Immature natural killer cell (primary cell): ENCODE measurements at regions not wholly inside any gene's neighbourhood (a gene's known extent, or its start where the extent isn't known, plus 50 kb on each side); places are given as distances from the start of the nearest gene placed in this dataset.

Experiments
- DNase-seq, 3 donors: peaks; one replicate each; pipeline ENCODE4 v3.0.0; 2022; ENCODE audit warnings: mixed read lengths in 1 of 3
- H3K27ac Mint-ChIP-seq, 6 donors: one replicate each; pipeline ENCODE4 v1.8.0; 2020; ENCODE audit warnings: mixed read lengths in 6 of 6, mild to moderate bottlenecking in 5 of 6, inconsistent platforms in 4 of 6, moderate library complexity in 3 of 6
- H3K27me3 Mint-ChIP-seq, 3 donors: one replicate each; pipeline ENCODE4 v1.8.0; 2020 to 2021; ENCODE audit warnings: low read depth in 3 of 3, mild to moderate bottlenecking in 3 of 3, mixed read lengths in 3 of 3, moderate library complexity in 3 of 3, inconsistent platforms in 1 of 3
- H3K36me3 Mint-ChIP-seq, 3 donors: one replicate each; pipeline ENCODE4 v1.8.0; 2020; ENCODE audit warnings: mixed read lengths in 3 of 3, inconsistent platforms in 2 of 3, mild to moderate bottlenecking in 2 of 3
- H3K4me1 Mint-ChIP-seq, 2 donors: one replicate each; pipeline ENCODE4 v1.8.0; 2020; ENCODE audit warnings: inconsistent platforms in 2 of 2, mild to moderate bottlenecking in 2 of 2, mixed read lengths in 2 of 2, moderate library complexity in 1 of 2
- H3K4me3 Mint-ChIP-seq, 5 donors: one replicate each; pipeline ENCODE4 v1.8.0; 2020; ENCODE audit warnings: mild to moderate bottlenecking in 5 of 5, mixed read lengths in 5 of 5, inconsistent platforms in 3 of 5, moderate library complexity in 3 of 5
- H3K9me3 Mint-ChIP-seq, 6 donors: one replicate each; pipeline ENCODE4 v1.8.0; 2020; ENCODE audit warnings: mild to moderate bottlenecking in 6 of 6, mixed read lengths in 6 of 6, inconsistent platforms in 4 of 6, moderate library complexity in 3 of 6

DNA sequence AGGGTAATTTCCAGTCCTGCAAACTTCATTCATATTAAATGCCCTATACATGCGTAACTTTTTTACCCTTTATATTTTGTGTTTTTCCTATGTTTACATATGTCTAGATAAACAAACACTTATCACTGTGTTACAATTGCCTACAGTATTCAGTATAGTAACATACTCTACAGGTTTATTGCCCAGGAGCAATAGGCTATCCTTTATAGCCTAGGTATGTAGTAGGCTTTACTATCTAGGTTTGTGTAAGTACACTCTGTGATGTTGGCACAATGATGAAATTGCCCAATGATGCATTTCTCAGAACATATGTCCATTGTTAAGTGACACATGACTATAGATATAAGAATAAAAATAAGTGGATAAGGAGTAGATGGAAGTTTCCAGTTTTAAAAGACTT is 345.5 kb upstream of the C1orf87 start:
- peaks cover 0 to 16% (median 3%) of the 10 kb centered on the region in 6 donors for H3K9me3 Mint-ChIP-seq
- DNase-seq, result no peak
- H3K4me1 Mint-ChIP-seq, result no peaks in the 10 kb centered on the region
- no peaks in the 10 kb centered on the region for H3K36me3 Mint-ChIP-seq
- no peak overlapping the region for H3K4me3 Mint-ChIP-seq
- peaks cover 1 to 2% (median 2%) of the 10 kb centered on the region in 3 donors for H3K27me3 Mint-ChIP-seq
- no peak overlapping the region for H3K27ac Mint-ChIP-seq

- no peak for DNase-seq
- H3K9me3 Mint-ChIP-seq, result peaks cover 0 to 16% (median 2%) of the 10 kb centered on the region in 6 donors
- peaks cover 1 to 2% (median 2%) of the 10 kb centered on the region in 3 donors for H3K27me3 Mint-ChIP-seq
- no peak overlapping the region for H3K27ac Mint-ChIP-seq
- no peaks in the 10 kb centered on the region for H3K4me1 Mint-ChIP-seq
- H3K4me3 Mint-ChIP-seq, result no peak overlapping the region
- no peaks in the 10 kb centered on the region for H3K36me3 Mint-ChIP-seq
Measured at GRCh38 chr1:60415696-60416095, 342.1 kb upstream of the C1orf87 start.

- Mint-ChIP-seq H3K27ac (no peak overlapping the region), H3K36me3 (no peaks in the 10 kb centered on the region), H3K9me3 (peaks cover 0 to 10% (median 2%) of the 10 kb centered on the region in 6 donors), H3K27me3 (peaks cover 2 to 3% (median 2%) of the 10 kb centered on the region in 3 donors), H3K4me3 (no peak overlapping the region), H3K4me1 (no peaks in the 10 kb centered on the region)
- DNase-seq, result no peak
Measured at GRCh38 chr1:60413091-60413490, 339.5 kb upstream of the C1orf87 start.

DNA sequence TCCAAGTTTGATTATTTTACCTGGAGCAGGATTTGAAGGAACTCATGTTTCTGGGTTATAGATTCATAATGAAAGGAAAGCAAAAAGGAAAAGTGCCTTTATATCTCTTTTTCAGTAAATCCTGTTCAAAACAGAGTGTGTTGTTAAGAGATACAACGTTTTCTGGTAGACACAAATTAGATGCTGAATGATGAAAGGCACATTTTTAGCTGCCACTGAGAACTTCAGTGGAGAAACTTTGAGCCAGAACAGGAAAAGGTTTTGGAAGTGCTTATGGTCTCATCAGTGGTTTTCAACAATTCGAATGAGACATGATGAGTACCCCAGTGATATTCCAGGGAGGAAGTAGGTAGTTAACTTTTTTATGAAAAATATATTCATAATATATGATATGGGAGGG is 338.0 kb upstream of the C1orf87 start:
- Mint-ChIP-seq H3K4me3 (no peak overlapping the region), H3K9me3 (peaks cover 0 to 5% (median 3%) of the 10 kb centered on the region in 6 donors), H3K27ac (no peak overlapping the region), H3K27me3 (peaks cover 0 to 3% (median 2%) of the 10 kb centered on the region in 3 donors), H3K36me3 (no peaks in the 10 kb centered on the region), H3K4me1 (no peaks in the 10 kb centered on the region)
- DNase-seq, result no peak

- Mint-ChIP-seq H3K9me3 (peaks cover 0 to 10% (median under 1%) of the 10 kb centered on the region in 6 donors), H3K27ac (no peak overlapping the region), H3K27me3 (no peaks in the 10 kb centered on the region), H3K4me1 (no peaks in the 10 kb centered on the region), H3K4me3 (no peak overlapping the region), H3K36me3 (no peaks in the 10 kb centered on the region)
- DNase-seq, result no peak
Measured at GRCh38 chr1:60402816-60403215, 329.2 kb upstream of the C1orf87 start.

- Mint-ChIP-seq H3K27me3 (no peaks in the 10 kb centered on the region), H3K27ac (no peak overlapping the region), H3K4me1 (no peaks in the 10 kb centered on the region), H3K36me3 (no peaks in the 10 kb centered on the region), H3K9me3 (peaks cover 0 to 10% (median under 1%) of the 10 kb centered on the region in 6 donors), H3K4me3 (no peak overlapping the region)
- DNase-seq, result no peak
Measured at GRCh38 chr1:60402216-60402615, 328.6 kb upstream of the C1orf87 start.

GRCh38 chr1:60394436-60394835 is 320.9 kb upstream of the C1orf87 start:
- Mint-ChIP-seq H3K4me3 (no peak overlapping the region), H3K9me3 (peaks cover 0 to 12% (median 1%) of the 10 kb centered on the region in 6 donors), H3K27me3 (peaks cover 0 to 2% (median 0%) of the 10 kb centered on the region in 3 donors), H3K36me3 (no peaks in the 10 kb centered on the region), H3K4me1 (no peaks in the 10 kb centered on the region), H3K27ac (no peak overlapping the region)
- no peak for DNase-seq

GRCh38 chr1:60390593-60391282 is 317.2 kb upstream of the C1orf87 start:
- Mint-ChIP-seq H3K9me3 (peaks cover 0 to 12% (median 3%) of the 10 kb centered on the region in 6 donors), H3K4me3 (no peak overlapping the region), H3K36me3 (no peaks in the 10 kb centered on the region), H3K27ac (no peak overlapping the region), H3K27me3 (peaks cover 0 to 2% (median 0%) of the 10 kb centered on the region in 3 donors), H3K4me1 (no peaks in the 10 kb centered on the region)
- DNase-seq, result no peak

- no peak for DNase-seq
- Mint-ChIP-seq H3K9me3 (peaks cover 0 to 4% (median 2%) of the 10 kb centered on the region in 6 donors), H3K27me3 (no peaks in the 10 kb centered on the region), H3K27ac (no peak overlapping the region), H3K4me3 (no peak overlapping the region), H3K4me1 (no peaks in the 10 kb centered on the region), H3K36me3 (no peaks in the 10 kb centered on the region)
Measured at GRCh38 chr1:60388092-60388987, 314.8 kb upstream of the C1orf87 start.

DNA sequence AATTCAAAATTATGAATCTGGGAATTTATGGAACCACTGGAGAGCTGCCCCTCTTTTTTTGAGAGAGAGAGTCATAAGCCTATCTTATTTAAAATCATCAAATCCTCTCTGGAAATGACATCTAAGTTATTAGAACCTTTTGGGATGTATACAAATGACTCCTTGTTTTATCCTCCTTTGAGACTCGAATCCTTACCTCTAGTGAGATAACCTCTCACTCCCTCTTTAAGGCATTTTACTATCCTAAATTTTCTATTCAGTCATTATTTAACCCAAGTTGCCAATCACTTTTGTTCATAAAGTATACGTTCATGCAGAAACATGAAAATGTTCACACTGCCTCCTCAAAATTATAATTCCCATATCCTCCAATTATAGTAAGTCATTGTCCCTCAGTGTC is 313.6 kb upstream of the C1orf87 start:
- no peaks in the 10 kb centered on the region for H3K4me1 Mint-ChIP-seq
- H3K4me3 Mint-ChIP-seq, result no peak overlapping the region
- no peak overlapping the region for H3K27ac Mint-ChIP-seq
- H3K9me3 Mint-ChIP-seq, result peaks cover 0 to 8% (median 2%) of the 10 kb centered on the region in 6 donors
- no peak for DNase-seq
- no peaks in the 10 kb centered on the region for H3K36me3 Mint-ChIP-seq
- H3K27me3 Mint-ChIP-seq, result no peaks in the 10 kb centered on the region

DNA sequence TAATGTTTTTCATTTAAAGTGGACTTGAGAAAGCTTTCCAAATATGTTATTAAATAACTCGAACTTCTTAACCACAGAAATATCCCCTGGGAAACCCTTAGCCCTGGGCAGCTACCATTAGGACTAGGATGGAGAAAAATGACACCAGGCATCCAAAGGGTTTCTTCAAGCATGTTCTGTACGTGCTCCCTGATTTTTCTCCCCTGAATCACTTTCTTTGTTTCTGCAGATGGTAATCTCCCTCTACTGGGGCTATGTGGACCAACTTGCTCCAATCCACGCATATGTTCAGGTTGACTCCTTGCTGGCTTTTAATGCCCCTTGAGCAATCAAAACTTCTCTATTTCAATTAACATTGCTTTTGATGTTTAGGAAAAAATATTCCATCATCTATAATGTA is 312.7 kb upstream of the C1orf87 start:
- Mint-ChIP-seq H3K4me3 (no peak overlapping the region), H3K9me3 (peaks cover 0 to 4% (median 2%) of the 10 kb centered on the region in 6 donors), H3K4me1 (no peaks in the 10 kb centered on the region), H3K36me3 (no peaks in the 10 kb centered on the region), H3K27me3 (no peaks in the 10 kb centered on the region), H3K27ac (no peak overlapping the region)
- no peak for DNase-seq

DNA sequence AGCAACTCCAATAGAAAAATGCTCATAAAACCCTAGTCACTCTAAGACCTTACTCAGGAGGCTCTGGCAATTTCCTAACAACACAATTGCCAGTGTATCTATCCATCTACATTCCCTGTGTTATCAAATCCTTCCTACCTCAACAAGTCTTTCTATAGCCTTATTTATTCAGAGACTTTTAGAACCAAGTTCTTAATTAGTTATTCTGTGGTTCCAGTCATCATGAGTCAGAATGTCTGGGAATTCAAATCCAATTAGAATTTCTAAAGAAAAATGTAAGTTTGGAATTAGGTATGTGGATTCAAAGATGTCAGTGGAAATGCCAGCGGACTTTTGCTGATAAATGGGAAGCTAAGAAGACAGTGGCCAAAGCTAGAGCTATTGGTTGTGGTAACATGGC is 302.6 kb upstream of the C1orf87 start:
- Mint-ChIP-seq H3K4me3 (no peak overlapping the region), H3K27me3 (no peaks in the 10 kb centered on the region), H3K4me1 (no peaks in the 10 kb centered on the region), H3K9me3 (peaks cover 0 to 18% (median 9%) of the 10 kb centered on the region in 6 donors), H3K36me3 (peaks cover 0 to 4% (median 0%) of the 10 kb centered on the region in 3 donors), H3K27ac (no peak overlapping the region)
- no peak for DNase-seq

GRCh38 chr1:60374537-60374936 is 301.0 kb upstream of the C1orf87 start:
- no peak overlapping the region for H3K27ac Mint-ChIP-seq
- no peak for DNase-seq
- no peaks in the 10 kb centered on the region for H3K27me3 Mint-ChIP-seq
- peaks cover 0 to 24% (median 11%) of the 10 kb centered on the region in 6 donors for H3K9me3 Mint-ChIP-seq
- no peak overlapping the region for H3K4me3 Mint-ChIP-seq
- H3K36me3 Mint-ChIP-seq, result peaks cover 0 to 4% (median 0%) of the 10 kb centered on the region in 3 donors
- H3K4me1 Mint-ChIP-seq, result no peaks in the 10 kb centered on the region

DNA sequence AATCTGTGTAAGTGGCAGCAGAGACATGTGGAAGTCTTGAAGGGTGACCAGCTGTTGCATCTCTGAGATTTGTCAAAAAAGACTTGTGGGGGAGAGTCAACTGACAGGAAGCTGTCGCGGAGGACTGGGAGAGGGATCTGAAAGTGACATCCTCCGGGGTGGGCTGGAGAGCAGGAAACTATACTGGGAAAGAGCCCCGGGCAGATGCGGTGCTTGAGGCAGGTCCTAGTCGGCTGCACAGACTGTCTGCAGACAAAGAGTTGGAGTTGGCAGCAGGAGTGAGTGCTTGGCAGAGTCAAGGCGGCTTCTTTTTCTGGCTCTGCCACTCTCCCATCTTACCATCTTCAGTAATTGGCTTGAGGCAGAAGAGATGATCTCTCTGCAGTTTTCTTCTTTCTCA is 294.0 kb upstream of the C1orf87 start:
- H3K27me3 Mint-ChIP-seq, result peaks cover 0 to 2% (median 0%) of the 10 kb centered on the region in 3 donors
- no peaks in the 10 kb centered on the region for H3K36me3 Mint-ChIP-seq
- no peak for DNase-seq
- H3K9me3 Mint-ChIP-seq, result peaks cover 2 to 20% (median 7%) of the 10 kb centered on the region in 6 donors
- no peaks in the 10 kb centered on the region for H3K4me1 Mint-ChIP-seq
- H3K27ac Mint-ChIP-seq, result no peak overlapping the region
- H3K4me3 Mint-ChIP-seq, result no peak overlapping the region
